K562 (cell line): ENCODE measurements at regions not wholly inside any gene's neighbourhood (a gene's known extent, or its start where the extent isn't known, plus 50 kb on each side); places are given as distances from the start of the nearest gene placed in this dataset.

Experiments used
- E4F1 ChIP-seq: fragments of 250-450 bp; sonication (Bioruptor Pico); IDR thresholded peaks from 2 replicates; pipeline ENCODE4 v1.5.0; 2021; ENCODE audit warnings: mild to moderate bottlenecking, borderline replicate concordance
- EZH2 ChIP-seq: IDR thresholded peaks from 2 replicates; pipeline ENCODE4 v1.6.1; 2012; ENCODE audit warnings: low read depth, mild to moderate bottlenecking, inconsistent platforms, low read length, borderline replicate concordance
- HDAC1 ChIP-seq, 2 experiments: fragments of 450-650 bp; IDR thresholded peaks; 2 replicates each; pipeline ENCODE4 v1.6.1; 2016 to 2017; ENCODE audit warnings: inconsistent platforms in 1 of 2, mild to moderate bottlenecking in 1 of 2, moderate library complexity in 1 of 2
- POLR2A ChIP-seq: fragments of 450-650 bp; conservative IDR thresholded peaks from 2 replicates; pipeline ENCODE4 v1.6.1; 2016
- ZNF551 ChIP-seq: fragments of 250-450 bp; sonication (Bioruptor Pico); IDR thresholded peaks from 2 replicates; pipeline ENCODE4 v1.5.0; 2021; ENCODE audit warnings: mild to moderate bottlenecking, moderate library complexity

- no peak for TF ChIP-seq POLR2A
- no peak for TF ChIP-seq ZNF551 (CRISPR knock-in tag)
- no peak for TF ChIP-seq EZH2
- no peak for TF ChIP-seq HDAC1 (IDR thresholded peaks at IDR 0.05)
- no peak for TF ChIP-seq E4F1 (CRISPR knock-in tag)
Observed at GRCh38 chr7:21140622-21141021, 287.3 kb upstream of the SP4 start.
